Activated B cell treated with CpG ODN at 0.5 μM for 24 hours (primary cell): ENCODE measurements at regions not wholly inside any gene's neighbourhood (a gene's known extent, or its start where the extent isn't known, plus 50 kb on each side); places are given as distances from the start of the nearest gene placed in this dataset.
"Not testable (repeated sequence)": the region's sequence is repeated elsewhere in the genome, so short reads cannot be mapped to it uniquely, and the experiment has no call there.

ENCODE experiments used
- ATAC-seq: fragments of 200-7000 bp; cut with Tn5 transposase; one replicate; pipeline ENCODE4 v1.10.0; 2021; ENCODE audit warnings: low read depth, mild to moderate bottlenecking, moderate library complexity
- CTCF ChIA-PET: fragments of 350-600 bp; sonication (Branson Sonifier 250); formaldehyde crosslinking; loops from one replicate; lab custom pipeline; 2021; ENCODE audit warnings: antibody characterized with exemption; lab: Charles Lee
- POLR2A ChIA-PET: fragments of 350-600 bp; sonication (Branson Sonifier 250); formaldehyde crosslinking; loops from one replicate; lab custom pipeline; 2021; ENCODE audit warnings: antibody characterized with exemption; lab: Charles Lee
- DNase-seq: peaks from one replicate; pipeline ENCODE4 v3.0.0; 2022
- H3K27ac Mint-ChIP-seq: one replicate; pipeline ENCODE4 v1.8.0; 2020; ENCODE audit warnings: mixed read lengths
- H3K27me3 Mint-ChIP-seq: one replicate; pipeline ENCODE4 v1.8.0; 2021; ENCODE audit warnings: mixed read lengths
- H3K36me3 Mint-ChIP-seq: one replicate; pipeline ENCODE4 v1.8.0; 2021; ENCODE audit warnings: low read depth, mixed read lengths
- H3K4me1 Mint-ChIP-seq: one replicate; pipeline ENCODE4 v1.8.0; 2021; ENCODE audit warnings: mixed read lengths
- H3K4me3 Mint-ChIP-seq: one replicate; pipeline ENCODE4 v1.8.0; 2020; ENCODE audit warnings: mild to moderate bottlenecking, mixed read lengths
- H3K9me3 Mint-ChIP-seq: one replicate; pipeline ENCODE4 v1.8.0; 2020; ENCODE audit warnings: mixed read lengths
- CTCF ChIP-seq: fragments of 200-600 bp; IDR thresholded peaks from one replicate; pipeline ENCODE4 v1.8.0; 2022; ENCODE audit warnings: antibody characterized with exemption, mild to moderate bottlenecking
- intact Hi-C: fragments of 100-400 bp; cut with micrococcal nuclease; formaldehyde crosslinking; loops from one replicate; pipeline ENCODE4 v1.15.1; 2024

GRCh38 chr3:143901105-143901504 is 52.8 kb upstream of the SLC9A9 start:
- H3K9me3 Mint-ChIP-seq, result no peaks in the 10 kb centered on the region
- DNase-seq (no peak), ATAC-seq (no peak)
- CTCF ChIA-PET, result no interaction called here
- intact Hi-C loops, result no loop called here
- no peak for TF ChIP-seq CTCF
- H3K4me3 Mint-ChIP-seq, result no peak overlapping the region
- peaks cover 8% of the 10 kb centered on the region for H3K4me1 Mint-ChIP-seq
- no peak overlapping the region for H3K27ac Mint-ChIP-seq
- POLR2A ChIA-PET, result interaction anchor here (2.2 kb wide), 1 partner anchor 70 kb away, joined by 10 read pairs; the partner anchor contains the start of gene DIPK2A
- no peaks in the 10 kb centered on the region for H3K36me3 Mint-ChIP-seq
- peaks cover 1% of the 10 kb centered on the region for H3K27me3 Mint-ChIP-seq

DNA sequence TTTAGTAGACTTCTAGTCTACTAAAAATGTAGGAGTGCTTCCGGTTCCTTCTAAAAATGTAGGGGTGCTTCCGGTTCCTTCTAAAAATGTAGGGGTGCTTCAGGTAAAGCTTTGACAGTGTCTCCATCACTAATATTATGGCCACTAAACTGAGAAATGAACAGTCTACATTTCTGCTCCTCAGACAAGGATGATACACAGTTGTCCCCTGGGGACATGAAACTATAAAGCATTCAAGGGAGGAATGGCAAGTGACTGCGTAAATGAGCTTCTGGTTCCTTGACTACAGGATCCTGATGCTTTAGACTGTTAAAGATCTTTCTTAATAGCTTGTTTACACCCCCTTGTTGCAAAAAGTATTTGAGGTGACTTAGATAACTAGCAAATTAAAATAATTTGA is 53.9 kb upstream of the SLC9A9 start:
- Mint-ChIP-seq H3K4me1 (peaks cover 8% of the 10 kb centered on the region), H3K9me3 (no peaks in the 10 kb centered on the region), H3K27ac (no peak overlapping the region), H3K27me3 (peaks cover 1% of the 10 kb centered on the region), H3K36me3 (no peaks in the 10 kb centered on the region), H3K4me3 (no peak overlapping the region)
- ChIA-PET POLR2A (interaction anchor here (1.0 to 2.2 kb wide), 3 partner anchors 26 to 69 kb away, joined by 3 to 10 read pairs (median 3); partner anchors contain the start of gene DIPK2A), CTCF (no interaction called here)
- no peak for ATAC-seq
- DNase-seq, result no peak
- intact Hi-C loops, result no loop called here
- no peak for TF ChIP-seq CTCF

DNA sequence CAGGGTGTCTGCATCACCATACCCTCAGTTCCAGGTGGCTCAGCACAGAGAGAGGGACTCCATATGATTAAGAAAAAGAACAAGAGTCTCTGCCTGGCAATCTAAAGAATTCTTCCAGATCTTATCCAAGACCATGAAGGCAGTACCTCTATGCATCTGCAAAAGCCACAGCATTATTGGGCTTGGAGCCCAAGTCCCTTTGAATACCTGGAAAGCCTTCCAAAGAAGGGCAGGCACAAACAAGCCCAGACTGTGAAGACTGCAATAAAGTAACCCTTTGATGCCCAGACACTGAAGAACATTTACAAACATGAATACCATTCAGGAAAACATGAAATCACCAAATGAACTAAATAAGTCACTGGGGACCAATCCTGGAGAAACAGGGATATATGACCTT is 60.9 kb upstream of the DIPK2A start:
- Mint-ChIP-seq H3K9me3 (no peaks in the 10 kb centered on the region), H3K4me3 (no peak overlapping the region), H3K27me3 (peaks cover 11% of the 10 kb centered on the region), H3K27ac (no peak overlapping the region), H3K4me1 (peaks cover 7% of the 10 kb centered on the region), H3K36me3 (no peaks in the 10 kb centered on the region)
- intact Hi-C loops, result no loop called here
- TF ChIP-seq CTCF, result no peak
- ChIA-PET POLR2A (no interaction called here), CTCF (no interaction called here)
- no peak for DNase-seq
- ATAC-seq, result no peak

DNA sequence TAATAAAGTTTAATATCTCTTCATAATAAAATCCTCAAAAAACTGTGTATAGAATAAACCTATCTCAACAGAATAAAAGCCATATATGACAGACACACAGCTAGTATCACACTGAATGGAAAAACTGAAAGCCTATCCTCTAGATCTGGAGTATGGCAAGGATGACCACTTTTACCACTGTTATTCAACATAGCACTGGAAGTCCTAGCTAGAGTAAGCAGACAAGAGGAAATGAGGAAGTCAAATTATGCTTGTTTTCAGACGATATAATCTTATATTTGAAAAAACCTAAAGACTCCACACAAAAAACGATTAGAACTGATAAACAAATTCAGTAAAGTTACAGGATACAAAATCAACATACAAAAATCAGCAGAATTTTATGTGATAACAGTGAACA is 57.4 kb upstream of the DIPK2A start:
- intact Hi-C loops, result no loop called here
- ChIA-PET POLR2A (interaction anchor here (1.0 kb wide), 1 partner anchor 56 kb away, joined by 3 read pairs; no protein-coding TSS in a partner anchor), CTCF (interaction anchor here (1.6 kb wide), 1 partner anchor 36 kb away, joined by 3 read pairs; no protein-coding TSS in a partner anchor)
- H3K4me1 Mint-ChIP-seq, result peaks cover 13% of the 10 kb centered on the region
- DNase-seq, result no peak
- H3K4me3 Mint-ChIP-seq, result no peak overlapping the region
- no peak overlapping the region for H3K27ac Mint-ChIP-seq
- no peaks in the 10 kb centered on the region for H3K36me3 Mint-ChIP-seq
- no peak for TF ChIP-seq CTCF
- H3K9me3 Mint-ChIP-seq, result peaks cover 2% of the 10 kb centered on the region
- peaks cover 6% of the 10 kb centered on the region for H3K27me3 Mint-ChIP-seq
- no peak for ATAC-seq

GRCh38 chr3:143918848-143919247 is 52.8 kb upstream of the DIPK2A start:
- intact Hi-C loops, result loop anchor here (5.0 kb wide), 1 partner anchor 33 kb away; no protein-coding TSS in a partner anchor
- POLR2A ChIA-PET, result no interaction called here
- Mint-ChIP-seq H3K4me3 (no peak overlapping the region), H3K27ac (no peak overlapping the region), H3K27me3 (no peaks in the 10 kb centered on the region), H3K4me1 (peaks cover 54% of the 10 kb centered on the region), H3K36me3 (peaks cover 4% of the 10 kb centered on the region), H3K9me3 (peaks cover 4% of the 10 kb centered on the region)
- CTCF ChIA-PET, result no interaction called here
- no peak for ATAC-seq
- no peak for TF ChIP-seq CTCF
- no peak for DNase-seq

DNA sequence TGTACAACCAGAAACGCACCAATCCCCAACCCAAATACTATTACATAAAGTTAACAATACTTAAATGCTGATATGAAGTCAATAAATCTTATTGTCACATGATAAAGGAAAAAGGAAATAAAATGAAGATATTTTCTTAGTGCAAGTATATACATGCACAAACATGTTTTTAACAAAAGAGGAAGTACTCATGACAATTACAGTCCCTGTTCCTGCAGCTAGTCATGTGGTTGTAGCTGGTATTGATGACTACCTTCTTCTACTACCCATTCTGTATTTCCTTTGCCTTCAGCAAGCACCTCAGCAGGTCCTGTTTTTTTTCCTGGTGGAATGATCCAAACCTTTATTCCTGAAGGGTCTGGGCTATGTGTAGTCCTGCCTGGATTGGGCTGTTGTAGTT is 50.4 kb upstream of the DIPK2A start:
- H3K36me3 Mint-ChIP-seq, ATAC-seq, H3K27me3 Mint-ChIP-seq, DNase-seq, H3K9me3 Mint-ChIP-seq, H3K4me3 Mint-ChIP-seq: not testable (repeated sequence)
- CTCF ChIA-PET, result interaction anchor here (1.0 kb wide), 1 partner anchor 25 kb away, joined by 3 read pairs; no protein-coding TSS in a partner anchor
- intact Hi-C loops, result loop anchor here (10.0 kb wide), 1 partner anchor 1346 kb away; the partner anchor contains the start of gene ATR
- H3K27ac Mint-ChIP-seq, result peak overlapping the region; percentile 87
- peaks cover 70% of the 10 kb centered on the region for H3K4me1 Mint-ChIP-seq
- POLR2A ChIA-PET, result interaction anchor here (2.0 kb wide), 1 partner anchor 50 kb away, joined by 17 read pairs; the partner anchor contains the start of gene DIPK2A
